ENCODE measurements at regions not wholly inside any gene's neighbourhood (a gene's known extent, or its start where the extent isn't known, plus 50 kb on each side); places are given as distances from the start of the nearest gene placed in this dataset.

- no peak for TF ChIP-seq CTCF (conservative IDR thresholded peaks at IDR 0.05; ENCODE audit: low read depth in 2 of 2)
- TF ChIP-seq POLR2AphosphoS5 (IDR thresholded peaks at IDR 0.05; ENCODE audit: low read depth): no peak
- TF ChIP-seq ETS1 (IDR thresholded peaks at IDR 0.05): no peak
- TF ChIP-seq EZH2phosphoT487 (IDR thresholded peaks at IDR 0.05; ENCODE audit: unreplicated experiment): no peak
- TF ChIP-seq ZNF331 (CRISPR knock-in tag; IDR thresholded peaks at IDR 0.05; ENCODE audit: low read depth): no peak
- no peak for TF ChIP-seq EZH2 (IDR thresholded peaks at IDR 0.05; ENCODE audit: low read depth, unreplicated experiment)
- no peak for TF ChIP-seq ZNF114 (CRISPR knock-in tag; IDR thresholded peaks at IDR 0.05)
- no peak for TF ChIP-seq CREB1 (CRISPR knock-in tag; IDR thresholded peaks at IDR 0.05; ENCODE audit: low read depth)
- no peak for TF ChIP-seq REST (IDR thresholded peaks at IDR 0.05; ENCODE audit: unreplicated experiment)
- no peak for TF ChIP-seq JUNB (IDR thresholded peaks at IDR 0.05; ENCODE audit: unreplicated experiment)
- TF ChIP-seq STAT1 (IDR thresholded peaks at IDR 0.05; ENCODE audit: unreplicated experiment): no peak
- TF ChIP-seq NANOG (IDR thresholded peaks at IDR 0.05; ENCODE audit: borderline replicate concordance): no peak
These were observed 441.5 kb downstream of the DNAH5 start for GRCh38 chr5:13503017-13503416.

Measured in GM23338 (cell line).